Neuronal stem cell (in vitro differentiated cells): ENCODE measurements at regions not wholly inside any gene's neighbourhood (a gene's known extent, or its start where the extent isn't known, plus 50 kb on each side); places are given as distances from the start of the nearest gene placed in this dataset.

Source experiments
- DNase-seq: peaks from one replicate; pipeline ENCODE4 v3.0.0-alpha.2; 2013; ENCODE audit warnings: low spot score
- H2AFZ ChIP-seq: one replicate; pipeline ENCODE4 v1.6.1; 2013; ENCODE audit warnings: mild to moderate bottlenecking, low read length, inconsistent platforms
- H2AK5ac ChIP-seq: 2 replicates; pipeline ENCODE4 v1.6.1; 2013; ENCODE audit warnings: low read depth, mild to moderate bottlenecking, inconsistent platforms, low read length, moderate library complexity, mixed read lengths
- H2BK120ac ChIP-seq: 2 replicates; pipeline ENCODE4 v1.6.1; 2013; ENCODE audit warnings: low read depth, mild to moderate bottlenecking, inconsistent platforms, low read length, moderate library complexity, mixed read lengths
- H2BK12ac ChIP-seq: one replicate; pipeline ENCODE4 v1.6.1; 2013; ENCODE audit warnings: low read length, inconsistent platforms
- H2BK15ac ChIP-seq: 2 replicates; pipeline ENCODE4 v1.6.1; 2013; ENCODE audit warnings: mild to moderate bottlenecking, low read length, inconsistent platforms, mixed read lengths
- H2BK5ac ChIP-seq: one replicate; pipeline ENCODE4 v1.6.1; 2013; ENCODE audit warnings: inconsistent platforms, mild to moderate bottlenecking, low read length, moderate library complexity
- H3K14ac ChIP-seq: one replicate; pipeline ENCODE4 v1.6.1; 2013; ENCODE audit warnings: low read length, inconsistent platforms
- H3K18ac ChIP-seq: 2 replicates; pipeline ENCODE4 v1.6.1; 2013; ENCODE audit warnings: low read length, inconsistent platforms
- H3K23ac ChIP-seq: 2 replicates; pipeline ENCODE4 v1.6.1; 2013; ENCODE audit warnings: low read depth, mild to moderate bottlenecking, mixed read lengths, low read length, inconsistent platforms; ENCODE audit not compliant: poor library complexity
- H3K27ac ChIP-seq: replicated peaks from 3 replicates; pipeline ENCODE4 v1.5.1; 2013; ENCODE audit warnings: low read length, inconsistent platforms
- H3K27me3 ChIP-seq, 3 experiments: 2 replicates each; pipeline ENCODE4 v1.6.1; 2013; ENCODE audit warnings: low read length in 3 of 3, mild to moderate bottlenecking in 2 of 3, inconsistent platforms in 1 of 3, low read depth in 1 of 3, mixed read lengths in 1 of 3, moderate library complexity in 1 of 3; ENCODE audit not compliant: control insufficient read depth in 3 of 3, insufficient read depth in 3 of 3
- H3K36me3 ChIP-seq, 2 donors: replicated peaks in 1 of 2; 2 replicates each; pipeline ENCODE4 v1.6.1; 2013; ENCODE audit warnings: low read length in 2 of 2; ENCODE audit not compliant: control insufficient read depth in 2 of 2, insufficient read depth in 2 of 2
- H3K4ac ChIP-seq: 2 replicates; pipeline ENCODE4 v1.6.1; 2013; ENCODE audit warnings: inconsistent platforms, mild to moderate bottlenecking, low read length, moderate library complexity
- H3K4me1 ChIP-seq, 2 donors: 1 replicate in 1 of 2; 2 replicates in 1 of 2; pipeline ENCODE4 v1.6.1; 2013; ENCODE audit warnings: low read length in 2 of 2, low read depth in 1 of 2; ENCODE audit not compliant: control insufficient read depth in 2 of 2, insufficient read depth in 1 of 2
- H3K4me2 ChIP-seq: one replicate; pipeline ENCODE4 v1.6.1; 2013; ENCODE audit warnings: mild to moderate bottlenecking, low read length, inconsistent platforms; ENCODE audit not compliant: insufficient read depth, poor library complexity, severe bottlenecking
- H3K4me3 ChIP-seq, 2 donors: 2 replicates each; pipeline ENCODE4 v1.5.1; 2013; ENCODE audit warnings: low read length in 2 of 2, mild to moderate bottlenecking in 2 of 2, inconsistent platforms in 1 of 2, moderate library complexity in 1 of 2
- H3K79me1 ChIP-seq: one replicate; pipeline ENCODE4 v1.6.1; 2013; ENCODE audit warnings: low read depth, mild to moderate bottlenecking, inconsistent platforms, low read length, moderate library complexity
- H3K9ac ChIP-seq: one replicate; pipeline ENCODE4 v1.6.1; 2013; ENCODE audit warnings: mild to moderate bottlenecking, low read depth, low read length, inconsistent platforms; ENCODE audit not compliant: poor library complexity
- H3K9me3 ChIP-seq, 2 donors: replicated peaks in 1 of 2; 2 replicates each; pipeline versions ENCODE3 to v1.6.1; 2013; ENCODE audit warnings: low read length in 2 of 2, mild to moderate bottlenecking in 2 of 2, inconsistent platforms in 1 of 2, low read depth in 1 of 2, mixed read lengths in 1 of 2, moderate library complexity in 1 of 2; ENCODE audit not compliant: control insufficient read depth in 2 of 2, insufficient read depth in 1 of 2
- H4K8ac ChIP-seq: one replicate; pipeline ENCODE4 v1.6.1; 2013; ENCODE audit warnings: low read depth, mild to moderate bottlenecking, inconsistent platforms, low read length, moderate library complexity
- H4K91ac ChIP-seq: one replicate; pipeline ENCODE4 v1.6.1; 2013; ENCODE audit warnings: low read length, low read depth, mild to moderate bottlenecking, inconsistent platforms; ENCODE audit not compliant: poor library complexity
- WGBS, 2 donors: extraction: QIAGEN DNeasy Blood & Tissue Kit; methylation state at CpG; one replicate each; pipeline ENCODE4 v1.1.7; 2013; ENCODE audit warnings: missing lambda C conversion rate in 2 of 2, mixed read lengths in 1 of 2; ENCODE audit not compliant: insufficient read length in 2 of 2, insufficient replicate concordance in 1 of 2; ENCODE audit errors: extremely low coverage in 2 of 2; 5-methylcytosine and 5-hydroxymethylcytosine counted together

DNA sequence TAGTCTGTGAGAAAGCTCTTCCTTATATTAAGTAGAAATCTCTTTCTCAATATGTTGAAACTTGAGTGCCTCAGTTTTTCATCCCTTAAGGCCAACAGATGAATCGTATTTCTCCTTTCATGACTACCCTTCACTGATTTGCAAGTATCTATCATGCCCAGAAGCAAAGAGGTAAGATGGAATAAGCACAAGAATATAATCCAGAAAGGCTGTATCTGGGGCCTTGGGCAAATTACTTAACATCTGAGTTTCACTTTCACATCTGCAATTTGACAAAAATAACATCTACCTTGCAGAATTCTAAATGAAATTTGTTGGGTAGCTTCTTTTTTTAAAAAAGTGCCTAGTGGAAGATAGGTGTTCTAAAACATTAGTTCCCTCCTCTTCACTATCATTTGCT lies 552.4 kb upstream of the ANO5 start:
- H2BK12ac ChIP-seq = no peak overlapping the region
- H2AFZ ChIP-seq = no peak overlapping the region
- no peak overlapping the region for H2BK5ac ChIP-seq
- no peaks in the 10 kb centered on the region for H3K79me1 ChIP-seq
- no peak overlapping the region for H2BK120ac ChIP-seq
- H3K14ac ChIP-seq = no peak overlapping the region
- no peak overlapping the region for H2BK15ac ChIP-seq
- H4K91ac ChIP-seq = no peak overlapping the region
- H3K36me3 ChIP-seq = no peaks in the 10 kb centered on the region
- H3K4me3 ChIP-seq = no peak overlapping the region
- no peak overlapping the region for H3K23ac ChIP-seq
- no peak overlapping the region for H4K8ac ChIP-seq
- no peak overlapping the region for H3K27ac ChIP-seq
- no CpG with 5 or more reads among the region's 1 CpG for WGBS, 2 donors
- no peak overlapping the region for H3K18ac ChIP-seq
- no peak overlapping the region for H3K4me2 ChIP-seq
- no peak overlapping the region for H3K4ac ChIP-seq
- no peak overlapping the region for H3K9ac ChIP-seq
- H2AK5ac ChIP-seq = no peak overlapping the region
- no peaks in the 10 kb centered on the region for H3K27me3 ChIP-seq
- H3K4me1 ChIP-seq = no peaks in the 10 kb centered on the region
- H3K9me3 ChIP-seq = no peaks in the 10 kb centered on the region
- no peak for DNase-seq

DNA sequence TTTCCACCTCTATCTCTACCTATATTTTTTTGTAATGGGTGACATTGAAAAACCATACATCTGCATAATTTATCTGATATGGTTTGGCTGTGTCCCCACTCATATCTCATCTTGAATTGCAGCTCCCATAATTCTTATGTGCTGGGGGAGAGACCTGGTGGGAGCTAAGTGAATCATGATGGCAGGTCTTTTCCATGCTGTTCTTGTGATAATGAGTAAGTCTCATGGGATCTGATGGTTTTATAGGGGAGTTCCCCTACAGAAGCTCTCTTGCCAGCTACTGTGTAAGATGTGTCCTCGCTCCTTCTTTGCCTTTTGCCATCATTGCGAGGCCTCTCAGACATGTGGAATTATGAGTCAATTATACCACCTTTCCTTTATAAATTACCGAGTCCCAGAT lies 551.0 kb upstream of the ANO5 start:
- Histone ChIP-seq H2BK15ac (no peak overlapping the region), H3K18ac (no peak overlapping the region), H3K23ac (no peak overlapping the region), H3K79me1 (no peaks in the 10 kb centered on the region), H3K27ac (no peak overlapping the region), H3K4me1 (no peaks in the 10 kb centered on the region), H4K91ac (no peak overlapping the region), H4K8ac (no peak overlapping the region), H3K36me3 (no peaks in the 10 kb centered on the region), H3K14ac (no peak overlapping the region), H2AK5ac (no peak overlapping the region), H2BK12ac (no peak overlapping the region), H3K9ac (no peak overlapping the region), H3K4ac (no peak overlapping the region), H2BK120ac (no peak overlapping the region), H3K27me3 (no peaks in the 10 kb centered on the region), H2AFZ (no peak overlapping the region), H3K4me2 (no peak overlapping the region), H3K4me3 (no peak overlapping the region), H2BK5ac (no peak overlapping the region), H3K9me3 (no peaks in the 10 kb centered on the region)
- no peak for DNase-seq
- WGBS, 2 donors = no CpG with 5 or more reads among the region's 3 CpGs

DNA sequence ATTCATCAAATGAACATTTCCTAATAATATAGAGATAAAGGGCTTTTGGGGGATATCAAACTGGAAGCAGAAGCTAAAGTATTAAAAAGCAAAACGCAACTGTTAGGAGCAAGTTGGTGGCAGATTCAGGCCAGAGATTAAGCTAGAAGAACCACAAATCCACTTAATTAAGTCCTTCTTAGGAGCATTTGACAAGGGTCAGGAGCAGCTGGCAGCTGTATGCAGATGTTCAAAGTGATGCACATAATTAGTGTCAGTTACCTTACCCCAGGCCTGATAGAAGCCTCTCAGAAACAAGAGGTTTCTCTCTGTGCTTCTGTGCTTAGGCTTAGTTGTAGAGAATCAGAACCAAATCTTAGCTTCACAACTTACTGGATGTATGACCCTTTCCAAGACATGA lies 546.5 kb upstream of the ANO5 start:
- Histone ChIP-seq H3K14ac (no peak overlapping the region), H4K91ac (no peak overlapping the region), H3K4me1 (no peaks in the 10 kb centered on the region), H3K4me2 (no peak overlapping the region), H3K9me3 (no peaks in the 10 kb centered on the region), H2AK5ac (no peak overlapping the region), H3K27me3 (no peaks in the 10 kb centered on the region), H3K9ac (no peak overlapping the region), H2BK15ac (no peak overlapping the region), H3K79me1 (no peaks in the 10 kb centered on the region), H3K4me3 (no peak overlapping the region), H3K18ac (no peak overlapping the region), H3K27ac (no peak overlapping the region), H3K23ac (no peak overlapping the region), H3K36me3 (no peaks in the 10 kb centered on the region), H2BK120ac (no peak overlapping the region), H2AFZ (no peak overlapping the region), H2BK5ac (no peak overlapping the region), H4K8ac (no peak overlapping the region), H3K4ac (no peak overlapping the region), H2BK12ac (no peak overlapping the region)
- no peak for DNase-seq
- WGBS, 2 donors = no CpG with 5 or more reads among the region's 1 CpG

DNA sequence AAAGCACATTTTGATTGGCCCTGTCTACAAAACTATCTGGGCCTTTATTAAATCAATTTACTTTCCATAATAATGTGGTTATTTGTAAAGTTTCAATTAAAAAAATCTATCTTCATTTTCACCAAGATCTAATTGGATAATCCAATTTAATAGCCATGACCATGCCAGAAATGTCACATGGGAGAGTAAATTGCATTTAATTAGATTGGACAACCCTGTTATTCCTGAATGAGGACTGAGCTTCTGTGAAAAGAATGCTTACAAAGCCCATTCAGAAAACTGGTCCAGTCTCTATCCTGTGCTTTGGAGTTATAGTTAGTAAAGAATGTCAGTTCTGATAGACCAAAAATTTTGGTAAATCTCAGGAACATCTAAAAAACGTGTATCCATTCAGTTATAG lies 541.9 kb upstream of the ANO5 start:
- Histone ChIP-seq H2AK5ac (no peak overlapping the region), H2BK5ac (no peak overlapping the region), H3K4me1 (no peaks in the 10 kb centered on the region), H2BK120ac (no peak overlapping the region), H3K14ac (no peak overlapping the region), H3K9ac (no peak overlapping the region), H3K18ac (no peak overlapping the region), H3K4ac (no peak overlapping the region), H3K9me3 (no peaks in the 10 kb centered on the region), H4K8ac (no peak overlapping the region), H3K36me3 (no peaks in the 10 kb centered on the region), H3K4me2 (no peak overlapping the region), H3K79me1 (no peaks in the 10 kb centered on the region), H2AFZ (no peak overlapping the region), H3K4me3 (no peak overlapping the region), H2BK12ac (no peak overlapping the region), H3K23ac (no peak overlapping the region), H3K27me3 (no peaks in the 10 kb centered on the region), H3K27ac (no peak overlapping the region), H4K91ac (no peak overlapping the region), H2BK15ac (no peak overlapping the region)
- WGBS, 2 donors = no CpG with 5 or more reads among the region's 1 CpG
- no peak for DNase-seq
